Tibial nerve (tissue), 4 donors: ENCODE measurements at regions not wholly inside any gene's neighbourhood (a gene's known extent, or its start where the extent isn't known, plus 50 kb on each side); places are given as distances from the start of the nearest gene placed in this dataset.

Source experiments
- DNase-seq, 2 donors: peaks; one replicate each; pipeline ENCODE4 v3.0.0-alpha.2; 2019; ENCODE audit warnings: low spot score in 2 of 2
- H3K27ac ChIP-seq, 4 donors: fragments of 200-600 bp; sonication (generic) in 3 of 4; one replicate each; pipeline ENCODE4 v1.5.1; 2017 to 2019; ENCODE audit warnings: mild to moderate bottlenecking in 1 of 4
- H3K27me3 ChIP-seq, 2 donors: fragments of 200-600 bp; sonication (generic) in 1 of 2; one replicate each; pipeline versions ENCODE4 v1.5.1 to v1.6.0; 2017 to 2019
- H3K36me3 ChIP-seq, 3 donors: fragments of 200-600 bp; sonication (generic); one replicate each; pipeline ENCODE4 v1.5.1; 2018 to 2019
- H3K4me1 ChIP-seq, 4 donors: fragments of 200-600 bp; sonication (generic) in 3 of 4; one replicate each; pipeline ENCODE4 v1.5.1; 2017 to 2019
- H3K4me3 ChIP-seq, 4 donors: fragments of 200-600 bp; sonication (generic) in 3 of 4; one replicate each; pipeline ENCODE4 v1.5.1; 2017 to 2019; ENCODE audit warnings: mild to moderate bottlenecking in 1 of 4, moderate library complexity in 1 of 4
- H3K9me3 ChIP-seq, 4 donors: fragments of 200-600 bp; sonication (generic) in 3 of 4; one replicate each; pipeline ENCODE4 v1.5.1; 2017 to 2019
- CTCF ChIP-seq, 5 experiments: fragments of 200-600 bp in 3 of 5; fragments of 450-650 bp in 2 of 5; sonication (generic) in 3 of 5; IDR thresholded peaks; one replicate each; pipeline ENCODE4 v1.5.1; 2016 to 2019; ENCODE audit warnings: antibody characterized with exemption in 5 of 5, mild to moderate bottlenecking in 3 of 5, moderate library complexity in 2 of 5
- EP300 ChIP-seq, 2 donors: sonication (generic); formaldehyde crosslinking; IDR thresholded peaks; one replicate each; pipeline ENCODE4 v1.6.1; 2017; ENCODE audit warnings: antibody characterized with exemption in 2 of 2, mild to moderate bottlenecking in 1 of 2
- POLR2A ChIP-seq, 2 donors: fragments of 450-650 bp; IDR thresholded peaks; one replicate each; pipeline ENCODE4 v1.6.1; 2017; ENCODE audit warnings: antibody characterized with exemption in 2 of 2, mild to moderate bottlenecking in 2 of 2, moderate library complexity in 2 of 2
- WGBS, 2 donors: methylation state at CpG; one replicate each; pipeline ENCODE4 v1.1.5; 2018; 5-methylcytosine and 5-hydroxymethylcytosine counted together

GRCh38 chrX:40467454-40467853, 113.3 kb upstream of the ATP6AP2 start:
- no peaks in the 10 kb centered on the region for H3K27me3 ChIP-seq
- WGBS, 2 donors: 68 to 75% methylated on average over 13 of the region's 13 CpGs
- H3K4me3 ChIP-seq: no peak overlapping the region
- no peak for TF ChIP-seq POLR2A (IDR thresholded peaks at IDR 0.05)
- no peak for TF ChIP-seq EP300 (IDR thresholded peaks at IDR 0.05)
- no peak for TF ChIP-seq CTCF (IDR thresholded peaks at IDR 0.05)
- H3K9me3 ChIP-seq: no peaks in the 10 kb centered on the region
- H3K4me1 ChIP-seq: peaks cover 0 to 26% (median 0%) of the 10 kb centered on the region in 4 donors
- no peaks in the 10 kb centered on the region for H3K36me3 ChIP-seq
- H3K27ac ChIP-seq: peak overlapping the region in 2 of 4 donors; percentile 65 to 66
- no peak for DNase-seq

- no peak for DNase-seq
Measured at GRCh38 chrX:40465735-40466551, 114.8 kb upstream of the ATP6AP2 start.

GRCh38 chrX:40462795-40463194, 118.0 kb upstream of the ATP6AP2 start:
- Histone ChIP-seq H3K27me3 (no peaks in the 10 kb centered on the region), H3K27ac (no peak overlapping the region), H3K4me1 (peaks cover 0 to 1% (median 0%) of the 10 kb centered on the region in 4 donors), H3K36me3 (no peaks in the 10 kb centered on the region), H3K9me3 (no peaks in the 10 kb centered on the region), H3K4me3 (no peak overlapping the region)
- whole genome bisulfite sequencing, 2 donors: 50 to 52% methylated on average over 4 of the region's 4 CpGs
- no peak for TF ChIP-seq CTCF (IDR thresholded peaks at IDR 0.05)
- no peak for TF ChIP-seq POLR2A (IDR thresholded peaks at IDR 0.05)
- no peak for TF ChIP-seq EP300 (IDR thresholded peaks at IDR 0.05)
- DNase-seq: no peak

More at GRCh38 chrX:40465735-40466551, 114.8 kb upstream of the ATP6AP2 start:
- no peaks in the 10 kb centered on the region for H3K27me3 ChIP-seq
- H3K4me3 ChIP-seq: no peak overlapping the region
- no peaks in the 10 kb centered on the region for H3K9me3 ChIP-seq
- no peaks in the 10 kb centered on the region for H3K36me3 ChIP-seq
- H3K4me1 ChIP-seq: peaks cover 0 to 15% (median 0%) of the 10 kb centered on the region in 4 donors
- TF ChIP-seq POLR2A (IDR thresholded peaks at IDR 0.05) (no peak), EP300 (IDR thresholded peaks at IDR 0.05) (no peak), CTCF (IDR thresholded peaks at IDR 0.05) (no peak)
- no peak overlapping the region for H3K27ac ChIP-seq
- WGBS, 2 donors: 64 to 71% methylated on average over 4 to 5 of the region's 5 CpGs

GRCh38 chrX:40460926-40461325, 119.8 kb upstream of the ATP6AP2 start:
- Histone ChIP-seq H3K27ac (no peak overlapping the region), H3K9me3 (no peaks in the 10 kb centered on the region), H3K27me3 (no peaks in the 10 kb centered on the region), H3K36me3 (no peaks in the 10 kb centered on the region), H3K4me3 (no peak overlapping the region), H3K4me1 (no peaks in the 10 kb centered on the region)
- no peak for DNase-seq
- 52 to 86% methylated on average over 3 to 5 of the region's 5 CpGs for WGBS, 2 donors
- TF ChIP-seq POLR2A (IDR thresholded peaks at IDR 0.05) (no peak), EP300 (IDR thresholded peaks at IDR 0.05) (no peak), CTCF (IDR thresholded peaks at IDR 0.05) (no peak)

GRCh38 chrX:40459571-40460158, 121.1 kb upstream of the ATP6AP2 start:
- TF ChIP-seq EP300 (IDR thresholded peaks at IDR 0.05) (no peak), POLR2A (IDR thresholded peaks at IDR 0.05) (no peak), CTCF (IDR thresholded peaks at IDR 0.05) (no peak)
- Histone ChIP-seq H3K27ac (peak overlapping the region in 2 of 4 donors; percentile 36 to 37), H3K9me3 (no peaks in the 10 kb centered on the region), H3K4me1 (no peaks in the 10 kb centered on the region), H3K4me3 (no peak overlapping the region), H3K36me3 (no peaks in the 10 kb centered on the region), H3K27me3 (no peaks in the 10 kb centered on the region)
- 51 to 55% methylated on average over 3 to 5 of the region's 5 CpGs for WGBS, 2 donors
- DNase-seq: no peak
